ENCODE measurements at regions not wholly inside any gene's neighbourhood (a gene's known extent, or its start where the extent isn't known, plus 50 kb on each side); places are given as distances from the start of the nearest gene placed in this dataset.

- Histone ChIP-seq H3K9me3 (ENCODE audit: insufficient read depth, low read length) (no peaks in the 10 kb centered on the region), H3K79me2 (ENCODE audit: insufficient read depth, low read length) (no peaks in the 10 kb centered on the region), H3K36me3 (ENCODE audit: low read length) (no peaks in the 10 kb centered on the region)
Observed at GRCh38 chr16:56087626-56088025, 103.7 kb upstream of the GNAO1 start.

GRCh38 chr16:56081371-56081770, 109.9 kb upstream of the GNAO1 start:
- H4K20me1 ChIP-seq (ENCODE audit: low read depth, low read length): no peaks in the 10 kb centered on the region
- no peak overlapping the region for H3K4me3 ChIP-seq (ENCODE audit: insufficient read depth, low read length, poor library complexity, severe bottlenecking)
- H2AFZ ChIP-seq (ENCODE audit: low read depth, low read length, severe bottlenecking): no peak overlapping the region
- H3K27me3 ChIP-seq (ENCODE audit: low read length): no peaks in the 10 kb centered on the region; the same call in 1 of the 2 replicates
- no peak overlapping the region for H3K9ac ChIP-seq (ENCODE audit: low read length)
- no peaks in the 10 kb centered on the region for H3K36me3 ChIP-seq (ENCODE audit: low read length)
- H3K27ac ChIP-seq (ENCODE audit: low read depth, low read length): no peak overlapping the region
- no peak for TF ChIP-seq CTCF (IDR thresholded peaks at IDR 0.05; ENCODE audit: insufficient read depth, low read length, poor library complexity, severe bottlenecking)
- no peak for TF ChIP-seq EZH2phosphoT487 (conservative IDR thresholded peaks at IDR 0.05; ENCODE audit: low read length)
- no peaks in the 10 kb centered on the region for H3K9me3 ChIP-seq (ENCODE audit: insufficient read depth, low read length)
- no peak overlapping the region for H3K4me2 ChIP-seq (ENCODE audit: low read depth, low read length, poor library complexity, severe bottlenecking)
- H3K79me2 ChIP-seq (ENCODE audit: insufficient read depth, low read length): no peaks in the 10 kb centered on the region
- no peaks in the 10 kb centered on the region for H3F3A ChIP-seq (ENCODE audit: insufficient read depth)
- H3K9me2 ChIP-seq (replicated peaks; ENCODE audit: insufficient read depth, low read length): no peaks in the 10 kb centered on the region

More at GRCh38 chr16:56087626-56088025, 103.7 kb upstream of the GNAO1 start:
- H3K27me3 ChIP-seq (ENCODE audit: low read length): no peaks in the 10 kb centered on the region; the same call in 1 of the 2 replicates
- no peak overlapping the region for H3K4me3 ChIP-seq (ENCODE audit: insufficient read depth, low read length, poor library complexity, severe bottlenecking)
- no peak overlapping the region for H3K27ac ChIP-seq (ENCODE audit: low read depth, low read length)
- no peak overlapping the region for H3K9ac ChIP-seq (ENCODE audit: low read length)
- TF ChIP-seq CTCF (IDR thresholded peaks at IDR 0.05; ENCODE audit: insufficient read depth, low read length, poor library complexity, severe bottlenecking): no peak
- H4K20me1 ChIP-seq (ENCODE audit: low read depth, low read length): no peaks in the 10 kb centered on the region
- H3K9me2 ChIP-seq (replicated peaks; ENCODE audit: insufficient read depth, low read length): no peaks in the 10 kb centered on the region
- no peak overlapping the region for H2AFZ ChIP-seq (ENCODE audit: low read depth, low read length, severe bottlenecking)
- H3K4me2 ChIP-seq (ENCODE audit: low read depth, low read length, poor library complexity, severe bottlenecking): no peak overlapping the region
- no peaks in the 10 kb centered on the region for H3F3A ChIP-seq (ENCODE audit: insufficient read depth)

- Histone ChIP-seq H3K27ac (ENCODE audit: low read depth, low read length) (no peak overlapping the region), H3K9me2 (replicated peaks; ENCODE audit: insufficient read depth, low read length) (no peaks in the 10 kb centered on the region), H3K9ac (ENCODE audit: low read length) (no peak overlapping the region), H3K4me3 (ENCODE audit: insufficient read depth, low read length, poor library complexity, severe bottlenecking) (no peak overlapping the region), H3K27me3 (ENCODE audit: low read length) (no peaks in the 10 kb centered on the region), H2AFZ (ENCODE audit: low read depth, low read length, severe bottlenecking) (no peak overlapping the region), H3K36me3 (ENCODE audit: low read length) (no peaks in the 10 kb centered on the region), H4K20me1 (ENCODE audit: low read depth, low read length) (no peaks in the 10 kb centered on the region), H3K79me2 (ENCODE audit: insufficient read depth, low read length) (no peaks in the 10 kb centered on the region), H3F3A (ENCODE audit: insufficient read depth) (no peaks in the 10 kb centered on the region), H3K9me3 (ENCODE audit: insufficient read depth, low read length) (no peaks in the 10 kb centered on the region), H3K4me2 (ENCODE audit: low read depth, low read length, poor library complexity, severe bottlenecking) (no peak overlapping the region)
- no peak for TF ChIP-seq EZH2phosphoT487 (conservative IDR thresholded peaks at IDR 0.05; ENCODE audit: low read length)
- TF ChIP-seq CTCF (IDR thresholded peaks at IDR 0.05; ENCODE audit: insufficient read depth, low read length, poor library complexity, severe bottlenecking): no peak
Observed at GRCh38 chr16:56075732-56076388, 115.4 kb upstream of the GNAO1 start.

Data from SU-DHL-6 (cell line).